IPS-18a (cell line): ENCODE measurements at regions not wholly inside any gene's neighbourhood (a gene's known extent, or its start where the extent isn't known, plus 50 kb on each side); places are given as distances from the start of the nearest gene placed in this dataset.

Source experiments
- H3K27ac ChIP-seq: one replicate; pipeline ENCODE4 v1.5.1; 2013; ENCODE audit warnings: low read length
- H3K27me3 ChIP-seq: one replicate; pipeline ENCODE4 v1.6.1; 2013; ENCODE audit warnings: mild to moderate bottlenecking, low read length; ENCODE audit not compliant: control insufficient read depth, insufficient read depth
- H3K36me3 ChIP-seq: one replicate; pipeline ENCODE4 v1.6.1; 2013; ENCODE audit warnings: low read depth, low read length; ENCODE audit not compliant: control insufficient read depth
- H3K4me1 ChIP-seq: one replicate; pipeline ENCODE4 v1.6.1; 2013; ENCODE audit warnings: low read depth, low read length; ENCODE audit not compliant: control insufficient read depth
- H3K4me3 ChIP-seq: one replicate; pipeline ENCODE4 v1.5.1; 2013; ENCODE audit warnings: low read length
- H3K9ac ChIP-seq: one replicate; pipeline ENCODE4 v1.6.1; 2013; ENCODE audit warnings: mild to moderate bottlenecking, low read length, moderate library complexity
- H3K9me3 ChIP-seq: one replicate; pipeline ENCODE4 v1.6.1; 2013; ENCODE audit warnings: low read depth, low read length; ENCODE audit not compliant: control insufficient read depth

DNA sequence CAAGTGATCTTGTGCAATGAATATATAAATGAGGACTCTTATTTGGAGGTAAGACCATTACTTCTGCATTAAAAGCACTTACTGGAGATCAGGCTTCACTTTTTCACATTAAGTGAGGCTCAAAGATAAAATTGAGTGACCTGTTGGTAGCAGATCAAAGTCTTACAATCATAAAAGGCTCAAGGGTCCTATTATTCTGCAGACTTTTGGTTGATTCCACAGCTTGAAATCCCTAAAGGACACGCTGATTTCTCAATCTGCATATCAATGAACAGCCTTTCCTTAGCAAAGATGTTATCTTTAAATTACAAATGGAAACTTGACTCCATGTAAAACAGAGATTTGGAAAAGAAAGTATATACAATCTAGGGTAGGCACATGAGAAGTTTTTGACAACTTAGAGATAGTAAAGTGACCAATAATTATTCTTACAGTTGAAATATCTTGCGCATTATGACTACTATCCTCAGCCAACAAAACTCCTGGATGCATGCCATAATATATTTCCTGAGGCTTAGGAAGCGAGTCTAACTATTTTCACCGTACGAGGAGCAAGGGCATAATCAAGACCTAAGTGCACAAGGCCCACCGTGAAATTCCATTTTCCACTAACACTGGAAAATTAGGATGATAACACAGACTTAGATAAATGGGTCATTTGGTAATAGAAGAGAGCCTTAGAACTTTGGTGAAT is 640.7 kb downstream of the LIG4 start:
- Histone ChIP-seq H3K4me1 (peaks cover 27% of the 10 kb centered on the region), H3K36me3 (no peaks in the 10 kb centered on the region), H3K9ac (no peak overlapping the region), H3K9me3 (no peaks in the 10 kb centered on the region), H3K27ac (no peak overlapping the region), H3K27me3 (peaks cover 58% of the 10 kb centered on the region), H3K4me3 (peak overlapping the region; percentile 7)

GRCh38 chr13:107573184-107573583 is 642.2 kb downstream of the LIG4 start:
- H3K9me3 ChIP-seq: no peaks in the 10 kb centered on the region
- no peak overlapping the region for H3K27ac ChIP-seq
- H3K4me3 ChIP-seq: no peak overlapping the region
- no peak overlapping the region for H3K9ac ChIP-seq
- no peaks in the 10 kb centered on the region for H3K36me3 ChIP-seq
- H3K27me3 ChIP-seq: peaks cover 47% of the 10 kb centered on the region
- H3K4me1 ChIP-seq: peaks cover 27% of the 10 kb centered on the region

DNA sequence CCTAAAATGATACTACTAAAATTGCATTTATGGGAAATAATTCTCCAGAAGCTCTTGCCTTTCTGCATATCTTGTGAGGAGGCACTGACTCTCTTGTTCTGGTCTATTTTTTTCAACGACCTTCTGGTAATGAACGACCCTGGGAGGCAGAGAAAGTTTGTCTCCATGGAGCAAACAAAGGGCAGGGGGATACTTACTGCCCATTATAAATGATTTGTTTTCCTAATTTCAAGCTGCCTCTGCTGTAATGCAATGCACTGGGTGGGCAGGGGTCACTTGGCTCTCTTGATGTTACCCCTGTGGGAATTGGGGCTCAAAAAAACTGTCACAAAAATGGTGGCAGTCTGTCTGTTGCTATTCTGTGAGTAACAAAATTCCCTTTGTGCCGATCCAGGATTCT is 643.2 kb downstream of the LIG4 start:
- H3K27ac ChIP-seq: no peak overlapping the region
- H3K4me3 ChIP-seq: no peak overlapping the region
- no peaks in the 10 kb centered on the region for H3K36me3 ChIP-seq
- no peaks in the 10 kb centered on the region for H3K9me3 ChIP-seq
- no peak overlapping the region for H3K9ac ChIP-seq
- peaks cover 27% of the 10 kb centered on the region for H3K4me1 ChIP-seq
- H3K27me3 ChIP-seq: peaks cover 37% of the 10 kb centered on the region

GRCh38 chr13:107568181-107568580 is 647.2 kb downstream of the LIG4 start:
- Histone ChIP-seq H3K4me1 (peaks cover 4% of the 10 kb centered on the region), H3K4me3 (no peak overlapping the region), H3K27me3 (peaks cover 5% of the 10 kb centered on the region), H3K9ac (no peak overlapping the region), H3K27ac (no peak overlapping the region), H3K9me3 (no peaks in the 10 kb centered on the region), H3K36me3 (no peaks in the 10 kb centered on the region)

GRCh38 chr13:107563099-107563925 is 652.0 kb downstream of the LIG4 start:
- Histone ChIP-seq H3K4me3 (no peak overlapping the region), H3K4me1 (peaks cover 22% of the 10 kb centered on the region), H3K36me3 (no peaks in the 10 kb centered on the region), H3K27me3 (no peaks in the 10 kb centered on the region), H3K27ac (no peak overlapping the region), H3K9me3 (no peaks in the 10 kb centered on the region), H3K9ac (no peak overlapping the region)

DNA sequence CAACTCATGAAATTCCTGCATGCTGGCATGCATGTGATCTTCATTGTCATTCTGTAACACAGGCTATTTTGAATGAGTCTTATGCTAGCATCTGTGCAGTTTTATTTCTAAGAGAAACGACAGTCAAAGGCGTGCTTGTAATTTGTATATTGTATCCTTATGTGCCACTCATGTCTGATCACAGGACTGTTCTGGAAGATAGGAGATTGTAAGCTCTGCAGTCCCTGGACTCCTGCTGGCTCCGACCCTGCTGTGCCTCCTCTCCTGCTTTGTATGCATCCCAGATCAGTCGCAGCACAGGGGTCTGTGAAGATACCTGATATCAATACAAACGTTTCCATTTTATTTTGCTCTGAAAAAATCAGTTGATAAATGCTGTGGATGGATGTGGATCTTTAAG is 653.1 kb downstream of the LIG4 start:
- H3K4me3 ChIP-seq: no peak overlapping the region
- no peak overlapping the region for H3K9ac ChIP-seq
- H3K36me3 ChIP-seq: no peaks in the 10 kb centered on the region
- no peak overlapping the region for H3K27ac ChIP-seq
- no peaks in the 10 kb centered on the region for H3K27me3 ChIP-seq
- H3K4me1 ChIP-seq: peaks cover 22% of the 10 kb centered on the region
- H3K9me3 ChIP-seq: no peaks in the 10 kb centered on the region

DNA sequence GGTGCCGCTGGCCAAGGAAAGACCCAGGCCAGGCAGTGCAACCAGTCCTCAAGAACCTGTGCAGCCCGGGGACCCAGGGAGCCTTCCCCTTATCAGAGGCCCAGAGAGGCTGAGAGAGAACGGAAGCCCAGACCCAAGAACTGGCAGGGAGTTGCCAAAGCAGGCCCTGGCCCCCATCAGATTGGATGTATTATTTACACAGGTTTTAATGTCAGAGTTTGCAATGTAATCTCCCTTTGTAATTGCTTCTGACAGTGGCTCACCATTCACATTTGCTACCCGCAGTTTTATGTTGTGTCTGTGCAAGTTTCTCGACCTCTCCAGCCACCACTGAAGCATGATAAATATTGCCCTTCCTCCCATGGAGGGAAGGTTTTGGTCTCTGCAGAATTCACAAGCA is 660.9 kb downstream of the LIG4 start:
- H3K9me3 ChIP-seq: no peaks in the 10 kb centered on the region
- H3K27me3 ChIP-seq: no peaks in the 10 kb centered on the region
- no peaks in the 10 kb centered on the region for H3K4me1 ChIP-seq
- H3K4me3 ChIP-seq: no peak overlapping the region
- no peaks in the 10 kb centered on the region for H3K36me3 ChIP-seq
- no peak overlapping the region for H3K9ac ChIP-seq
- H3K27ac ChIP-seq: no peak overlapping the region

DNA sequence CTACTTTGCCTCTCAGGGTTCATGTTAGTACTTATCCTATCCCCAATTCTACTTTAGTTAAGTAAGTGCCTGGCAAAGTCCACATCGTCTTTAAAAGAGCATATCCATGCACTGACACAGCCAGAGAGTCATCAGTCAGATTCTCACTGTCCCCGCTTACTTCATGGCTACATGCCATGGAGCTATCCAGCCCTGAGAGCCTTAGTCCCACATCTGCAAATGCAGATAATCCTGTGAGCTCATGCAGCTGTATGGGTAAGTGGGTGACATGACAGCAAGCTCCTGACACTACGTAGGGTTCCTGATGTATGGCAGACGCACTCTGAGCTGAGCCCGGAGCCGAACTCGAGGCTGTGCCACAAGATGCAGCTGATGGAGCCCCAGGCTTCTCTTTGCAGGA is 661.5 kb downstream of the LIG4 start:
- Histone ChIP-seq H3K4me3 (no peak overlapping the region), H3K36me3 (no peaks in the 10 kb centered on the region), H3K4me1 (no peaks in the 10 kb centered on the region), H3K27ac (no peak overlapping the region), H3K9ac (no peak overlapping the region), H3K9me3 (no peaks in the 10 kb centered on the region), H3K27me3 (no peaks in the 10 kb centered on the region)

GRCh38 chr13:107551521-107551920 is 663.8 kb downstream of the LIG4 start:
- Histone ChIP-seq H3K9ac (no peak overlapping the region), H3K27me3 (no peaks in the 10 kb centered on the region), H3K9me3 (no peaks in the 10 kb centered on the region), H3K27ac (no peak overlapping the region), H3K4me3 (no peak overlapping the region), H3K36me3 (no peaks in the 10 kb centered on the region), H3K4me1 (no peaks in the 10 kb centered on the region)

- Histone ChIP-seq H3K9ac (no peak overlapping the region), H3K4me3 (no peak overlapping the region), H3K36me3 (no peaks in the 10 kb centered on the region), H3K4me1 (no peaks in the 10 kb centered on the region), H3K27me3 (no peaks in the 10 kb centered on the region), H3K27ac (no peak overlapping the region), H3K9me3 (no peaks in the 10 kb centered on the region)
Observed at GRCh38 chr13:107548338-107548737, 667.0 kb downstream of the LIG4 start.

DNA sequence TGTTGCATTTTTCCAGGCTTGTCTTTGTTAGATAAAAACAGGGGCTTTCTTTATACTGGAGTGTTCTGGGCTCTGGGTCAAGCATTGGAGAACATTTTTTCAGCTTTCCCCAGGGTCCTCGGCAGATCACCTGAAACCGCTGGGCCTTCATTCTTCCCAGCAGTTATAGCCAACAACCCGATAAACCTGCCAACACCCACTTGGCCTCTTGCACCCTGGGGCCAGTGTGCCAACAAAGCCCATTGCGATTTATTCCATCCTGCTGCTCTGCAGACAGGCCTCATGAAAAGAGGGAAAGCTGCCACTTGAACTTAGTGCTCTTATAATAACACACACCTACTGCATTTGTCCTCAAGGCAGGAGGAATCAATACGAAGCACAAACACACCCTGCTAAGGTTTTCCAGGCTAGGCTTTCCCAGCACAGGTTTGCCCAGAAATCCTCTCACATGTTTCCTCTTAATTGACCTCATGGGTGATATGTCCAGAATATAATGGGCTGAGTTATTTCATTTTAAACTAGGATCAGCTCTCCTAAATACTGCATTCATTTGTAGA is 669.3 kb downstream of the LIG4 start:
- no peak overlapping the region for H3K9ac ChIP-seq
- H3K4me3 ChIP-seq: no peak overlapping the region
- H3K9me3 ChIP-seq: no peaks in the 10 kb centered on the region
- H3K27me3 ChIP-seq: no peaks in the 10 kb centered on the region
- H3K27ac ChIP-seq: no peak overlapping the region
- no peaks in the 10 kb centered on the region for H3K4me1 ChIP-seq
- H3K36me3 ChIP-seq: no peaks in the 10 kb centered on the region
